Astrocyte of the hippocampus (primary cell): ENCODE measurements at regions not wholly inside any gene's neighbourhood (a gene's known extent, or its start where the extent isn't known, plus 50 kb on each side); places are given as distances from the start of the nearest gene placed in this dataset.
A peak's percentile ranks its signal among the peaks of the same experiment; 100 is the strongest.

Experiments
- DNase-seq: peaks from one replicate; pipeline ENCODE4 v3.0.0; 2011; ENCODE audit warnings: low read depth, low spot score

DNA sequence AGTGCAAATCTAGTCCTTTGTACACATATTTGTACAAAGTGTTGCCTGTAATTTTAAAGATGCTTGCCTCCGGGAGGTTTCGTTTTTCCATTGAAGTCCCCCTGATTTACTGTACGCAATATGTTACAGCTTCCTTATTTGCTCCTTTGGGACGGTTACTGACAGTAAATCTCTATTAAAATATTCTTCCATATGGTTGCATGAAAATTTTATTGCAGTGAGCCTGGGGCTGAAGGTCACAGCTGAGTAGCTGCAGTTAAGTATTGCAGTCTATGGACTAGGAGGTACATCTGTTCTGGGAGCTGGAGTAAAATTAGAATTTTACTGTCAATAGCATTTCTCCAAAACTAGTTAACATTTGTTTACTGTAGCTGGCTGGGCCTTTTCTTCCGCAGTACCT, 119.2 kb downstream of the ETAA1 start:
- DNase-seq, result no peak

DNA sequence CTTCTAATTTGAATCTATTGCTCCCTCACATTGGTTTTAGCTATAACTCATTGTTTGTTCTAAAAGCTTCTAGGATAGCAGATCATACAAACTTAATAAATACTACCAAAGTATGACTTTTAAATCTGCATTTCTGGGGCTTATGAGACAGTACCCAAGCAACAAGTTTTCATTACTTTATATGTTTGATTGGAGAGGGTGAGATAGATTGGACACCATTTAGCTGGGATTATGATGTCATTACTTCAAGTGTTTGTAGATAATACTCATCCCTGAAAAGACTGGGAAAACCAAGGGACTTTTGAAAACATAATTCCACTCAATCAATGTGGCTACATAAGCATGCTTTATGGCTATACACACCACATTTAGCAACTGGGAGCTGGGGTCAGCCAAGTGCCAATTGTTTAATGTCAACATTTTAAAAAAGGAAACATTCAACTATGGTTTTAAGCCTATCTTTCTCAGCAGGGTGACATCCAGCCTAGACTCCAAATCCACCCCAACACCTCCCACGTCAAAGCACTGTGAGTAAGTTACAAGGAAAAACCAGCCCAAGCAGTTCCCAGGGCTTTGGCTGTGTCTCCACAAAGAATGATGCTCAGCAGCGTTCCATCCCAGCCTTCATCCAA, 119.9 kb downstream of the ETAA1 start:
- peak; percentile 60 for DNase-seq

DNA sequence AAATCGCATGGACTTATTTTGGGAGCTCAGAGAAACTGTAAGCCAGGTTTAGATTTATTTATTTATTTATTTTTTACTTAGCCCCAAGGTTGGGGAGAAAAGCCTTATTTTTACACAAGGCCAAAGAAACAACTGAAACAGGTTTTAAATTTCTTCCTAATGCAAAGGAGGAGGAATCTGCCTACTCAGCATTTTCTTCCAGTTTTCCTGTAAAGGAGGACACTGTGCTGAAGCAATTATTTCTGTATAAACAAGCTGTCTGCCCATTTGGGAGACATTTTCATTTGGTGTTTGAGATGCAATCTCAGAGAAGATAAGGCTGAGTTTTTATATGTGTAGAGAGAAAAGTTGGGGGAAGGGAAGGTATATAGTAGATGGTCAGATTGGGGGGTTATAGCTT, 125.0 kb downstream of the ETAA1 start:
- DNase-seq, result no peak

DNA sequence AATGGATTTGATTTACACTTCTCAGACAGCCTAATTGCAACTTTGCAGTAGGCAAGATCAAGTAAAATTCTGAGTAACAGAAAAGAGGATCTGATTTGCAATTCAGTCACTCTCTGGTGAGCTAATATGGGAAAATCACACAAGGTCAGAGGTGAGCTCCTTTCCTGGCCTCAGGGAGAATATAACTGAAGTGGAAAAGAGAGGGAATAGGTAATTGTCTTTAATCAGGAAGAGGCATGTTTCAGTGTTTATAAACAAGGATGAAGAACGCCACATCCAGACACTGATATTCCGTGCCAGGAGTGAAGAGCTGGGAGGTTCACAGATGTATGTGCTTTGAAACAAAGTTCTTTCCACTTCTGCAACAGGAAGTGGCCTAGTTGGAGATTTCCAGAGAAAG, 127.1 kb downstream of the ETAA1 start:
- no peak for DNase-seq

DNA sequence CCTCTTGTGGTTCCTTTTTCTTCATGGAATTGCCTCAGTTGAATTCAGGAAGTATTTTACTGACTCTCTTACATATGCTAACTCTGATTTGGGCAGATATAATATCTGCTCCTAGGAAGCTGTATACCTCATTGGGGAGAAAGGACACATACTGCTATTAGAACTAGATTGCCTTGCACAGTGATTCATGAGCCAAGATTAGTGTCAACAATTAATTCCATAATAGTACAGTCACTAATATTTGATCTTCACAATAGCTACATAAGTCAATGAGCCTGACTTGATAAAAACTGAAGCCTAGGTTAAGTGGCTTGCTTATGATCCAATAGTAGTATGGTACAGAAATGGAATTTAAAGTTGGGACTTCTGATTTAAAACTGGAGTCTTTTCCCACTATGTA, 127.6 kb downstream of the ETAA1 start:
- DNase-seq, result no peak

DNA sequence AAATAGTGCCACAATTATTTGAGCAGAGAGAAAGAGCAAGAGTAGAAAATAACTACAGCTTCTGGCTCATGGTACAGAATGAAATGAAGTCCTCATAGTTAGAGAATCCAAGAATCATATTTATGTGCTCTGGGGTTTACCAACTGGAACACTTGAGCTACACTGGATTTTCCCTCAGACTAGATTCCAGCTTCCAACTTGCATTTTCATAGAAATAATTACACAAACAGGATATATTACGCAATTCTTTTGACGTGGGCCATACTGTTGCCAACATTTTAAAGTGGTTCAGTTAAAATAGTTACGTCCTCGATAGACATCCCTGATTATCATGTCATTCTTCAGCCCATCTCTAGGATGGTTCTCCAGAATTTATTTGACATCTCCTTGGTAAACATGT, 129.2 kb downstream of the ETAA1 start:
- no peak for DNase-seq

DNA sequence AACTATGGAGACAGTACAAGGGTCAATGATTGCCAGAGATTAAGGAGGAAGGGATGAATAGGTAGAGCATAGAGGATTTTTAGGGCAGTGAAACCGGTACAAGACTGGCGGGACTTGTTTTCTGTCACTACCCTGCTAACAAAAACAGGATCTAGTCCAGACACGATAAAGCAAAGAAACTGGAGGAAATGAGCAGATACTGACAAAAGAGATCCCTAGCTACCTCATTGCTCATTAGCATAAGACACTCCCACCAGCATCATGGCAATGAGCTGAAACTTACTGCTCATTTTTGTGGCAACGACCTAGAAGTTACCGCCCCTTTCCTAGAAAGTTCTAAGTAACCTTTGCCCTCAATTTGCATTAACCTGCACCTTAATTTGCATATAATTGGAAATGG, 131.2 kb downstream of the ETAA1 start:
- DNase-seq, result no peak

DNA sequence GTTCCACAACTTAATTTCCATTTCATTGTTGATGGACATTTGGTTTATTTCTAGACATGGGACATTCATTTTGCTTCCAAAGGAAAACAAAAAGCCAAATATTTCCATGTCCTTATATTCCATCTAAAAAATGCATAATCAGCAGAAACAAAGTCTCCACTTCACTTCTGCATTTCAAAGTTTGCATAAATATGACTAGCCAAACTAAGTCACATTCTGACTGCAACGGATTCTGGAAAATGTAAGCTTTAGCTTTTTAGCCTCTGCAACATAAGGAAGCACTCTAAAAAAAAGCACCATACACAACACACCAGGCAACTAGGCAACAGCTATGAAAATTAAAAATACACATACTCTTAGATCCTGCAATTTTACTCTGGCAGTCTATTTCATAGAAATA, 135.3 kb downstream of the ETAA1 start:
- no peak for DNase-seq

DNA sequence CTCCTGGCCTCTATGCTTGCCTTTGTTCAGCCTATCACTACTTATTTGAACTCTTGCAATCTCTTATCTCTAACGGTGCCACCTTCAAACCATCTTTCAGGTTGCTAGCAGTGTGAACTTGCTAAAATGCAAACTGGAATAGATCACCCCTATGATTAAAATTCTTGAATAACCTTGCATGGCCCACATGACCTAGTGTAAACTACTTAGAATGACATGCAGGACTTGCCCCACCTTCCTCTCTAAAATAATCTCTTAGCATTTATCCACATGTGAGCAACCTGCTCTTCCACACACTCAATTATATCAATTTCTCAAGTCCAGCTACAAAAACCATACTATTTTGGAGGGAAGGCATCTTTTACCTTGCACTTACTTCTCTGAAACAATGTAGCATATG, 137.6 kb downstream of the ETAA1 start:
- DNase-seq, result no peak

DNA sequence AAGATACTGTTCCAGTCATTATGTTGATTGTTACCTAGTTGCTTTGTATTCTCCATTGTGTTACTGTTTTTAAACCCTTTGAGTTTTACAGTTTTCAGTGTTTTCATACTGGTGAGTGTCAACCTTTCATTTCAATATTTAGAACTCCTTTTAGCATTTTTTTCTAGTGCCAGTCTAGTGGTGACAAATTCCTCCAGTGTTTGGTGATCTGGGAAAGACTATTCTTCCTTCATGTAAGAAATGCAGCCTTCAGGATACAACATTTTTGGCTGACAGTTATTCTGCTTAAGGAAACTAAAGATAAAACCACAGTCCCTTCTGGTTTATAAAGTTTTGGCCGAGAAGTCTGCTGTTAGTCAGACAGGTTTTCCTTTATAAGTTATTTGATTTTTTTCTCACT, 143.8 kb downstream of the ETAA1 start:
- DNase-seq, result no peak

DNA sequence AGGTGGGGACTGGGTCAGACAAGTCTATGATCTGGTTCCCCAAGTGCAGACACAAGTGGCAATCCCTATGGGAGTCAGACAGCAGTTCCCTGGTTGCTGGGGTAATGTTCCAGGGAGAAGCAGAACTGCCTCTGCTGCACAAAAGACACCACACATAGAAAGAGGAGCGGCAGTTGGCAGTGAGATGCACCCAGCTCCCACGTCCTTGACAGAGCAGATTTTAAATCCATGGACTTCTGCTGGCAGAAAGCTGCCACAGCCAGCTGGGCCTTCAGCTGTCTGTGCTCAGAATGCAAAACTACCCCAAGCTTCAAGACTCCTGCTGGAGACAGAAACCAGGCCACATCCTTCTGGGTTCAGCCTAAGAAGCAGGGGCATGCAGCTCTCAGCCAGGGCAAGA, 147.2 kb downstream of the ETAA1 start:
- no peak for DNase-seq

DNA sequence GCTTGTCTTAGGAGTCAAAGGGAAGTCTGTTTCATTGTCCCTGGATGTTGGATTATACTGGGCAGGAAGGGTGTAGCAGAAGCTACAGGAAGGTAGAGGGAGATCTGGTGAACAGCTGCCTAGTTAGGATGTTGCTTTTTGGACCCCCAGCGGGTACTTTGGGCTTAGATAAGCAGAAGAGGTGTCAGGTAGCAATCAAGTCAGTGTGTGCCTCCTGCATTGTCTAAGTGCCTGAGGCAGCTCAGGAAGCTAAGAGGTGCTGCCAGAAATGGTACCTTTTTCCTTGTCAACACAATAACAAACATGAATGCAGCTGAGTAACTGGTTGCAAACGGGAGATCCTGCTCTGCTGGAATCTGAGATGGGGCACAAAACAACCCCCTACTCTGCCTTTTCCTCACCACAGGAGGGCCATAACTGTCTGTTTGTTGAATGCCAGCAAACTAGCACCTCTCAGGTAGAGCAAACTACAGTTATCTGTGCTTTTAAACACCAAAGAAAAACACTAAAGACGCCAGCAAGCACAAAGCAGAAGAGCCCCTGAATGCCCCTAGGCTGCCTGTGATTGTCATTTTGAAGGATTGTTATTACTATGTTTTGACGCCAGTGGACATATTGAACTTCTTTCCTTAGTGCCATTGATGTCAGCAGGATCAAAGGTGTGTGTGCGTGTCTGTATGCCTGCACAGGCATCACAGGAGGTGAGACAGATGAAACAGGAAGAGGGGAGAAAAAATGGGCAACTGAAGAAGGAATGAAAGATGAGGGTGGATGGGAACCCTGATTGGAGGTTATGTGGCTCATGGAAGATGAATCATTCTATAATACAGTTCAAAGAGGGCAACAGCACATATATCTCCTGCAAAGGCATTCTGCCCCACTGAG, 151.4 kb downstream of the ETAA1 start:
- no peak for DNase-seq

DNA sequence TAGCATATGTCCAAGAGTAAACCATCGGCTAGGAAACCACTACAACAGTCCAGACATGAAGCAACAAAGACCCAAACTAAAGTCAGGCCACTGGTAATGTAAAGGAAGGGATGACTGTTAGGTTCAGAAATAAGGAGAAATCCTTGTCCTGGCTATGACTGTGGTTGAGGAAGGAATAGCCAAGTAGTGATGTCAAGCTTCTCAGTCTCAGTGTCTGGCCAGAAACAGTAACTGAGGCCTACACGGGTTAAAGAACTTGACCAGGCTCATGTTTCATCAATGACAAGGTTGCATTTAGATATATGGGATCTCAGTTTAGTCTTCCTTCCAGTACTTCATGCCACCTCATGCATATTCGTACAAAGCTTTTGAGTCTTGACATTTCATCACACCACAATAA, 162.0 kb downstream of the ETAA1 start:
- no peak for DNase-seq

DNA sequence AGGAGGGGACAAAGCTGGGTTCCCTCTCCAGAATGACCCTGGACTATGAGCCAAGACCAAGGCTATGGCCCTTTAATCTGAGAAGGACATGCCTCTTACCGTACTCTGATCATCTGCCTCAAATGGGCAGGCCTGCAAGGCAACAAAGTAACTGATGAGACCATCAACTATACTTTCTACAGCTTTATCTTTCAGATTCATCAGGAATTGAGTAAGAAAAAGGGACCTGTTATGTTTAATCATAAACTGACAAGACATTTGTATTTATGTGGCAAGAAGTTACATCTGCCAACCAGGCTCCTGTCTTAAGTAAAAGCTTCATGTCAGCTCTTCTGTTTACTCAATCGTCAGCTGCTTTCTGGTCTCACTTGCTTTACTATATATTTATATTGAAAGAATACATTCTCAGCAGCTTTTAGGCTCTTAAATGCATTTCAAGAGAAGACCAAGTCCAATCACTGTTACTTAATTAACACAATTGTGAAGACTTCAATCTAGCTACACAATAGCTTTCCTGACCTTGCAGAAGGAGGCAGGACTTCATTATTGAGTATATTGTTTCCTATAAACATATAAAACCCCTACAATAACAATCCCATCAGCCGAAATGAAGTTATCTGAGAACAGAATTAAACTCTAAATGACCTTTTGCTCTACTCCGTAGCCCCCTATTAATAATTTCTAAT, 163.8 kb downstream of the ETAA1 start:
- DNase-seq, result no peak

DNA sequence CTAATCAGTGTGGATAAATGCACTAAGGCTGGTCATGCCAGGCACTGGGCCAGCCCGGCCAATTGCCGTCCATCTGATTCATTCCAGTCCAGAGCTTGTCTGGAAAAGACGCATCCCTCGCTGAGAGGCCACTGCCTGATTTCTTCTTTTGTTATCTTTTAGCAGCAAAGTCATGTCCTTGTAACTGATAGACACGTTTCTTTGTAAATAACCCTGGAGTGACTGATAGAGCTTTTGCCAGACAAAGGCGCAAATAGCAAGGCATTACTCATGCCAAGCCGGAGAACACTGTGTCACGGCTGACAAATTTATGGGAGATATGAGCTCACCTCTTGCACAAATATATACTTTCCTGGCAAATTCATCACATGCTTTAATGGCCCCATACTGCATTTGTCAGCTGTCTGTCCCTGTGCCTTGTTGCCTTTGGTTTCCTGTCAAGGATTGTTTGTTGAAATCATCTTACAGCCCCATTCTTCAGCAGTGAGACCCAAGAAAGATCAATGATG, 164.4 kb downstream of the ETAA1 start:
- DNase-seq, result peak; percentile 72

DNA sequence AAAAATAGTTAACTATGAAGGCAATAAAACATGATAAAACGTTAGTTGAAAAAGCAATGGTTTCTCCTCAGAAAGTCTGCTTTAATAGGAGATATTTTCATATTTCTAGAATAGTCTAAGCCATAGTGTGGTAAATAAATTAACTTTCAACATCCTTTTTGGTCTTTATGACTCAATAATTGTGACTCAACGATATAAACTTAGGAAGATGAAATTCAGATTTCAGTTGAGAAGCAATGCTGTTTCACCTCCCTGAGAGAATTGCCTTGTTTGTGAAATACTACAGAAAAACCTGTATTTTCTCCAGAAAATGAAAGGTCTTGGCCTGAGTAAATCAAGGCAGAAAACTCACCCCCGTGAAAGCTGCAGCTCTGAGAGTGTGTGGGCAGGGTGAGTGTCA, 166.9 kb downstream of the ETAA1 start:
- no peak for DNase-seq

DNA sequence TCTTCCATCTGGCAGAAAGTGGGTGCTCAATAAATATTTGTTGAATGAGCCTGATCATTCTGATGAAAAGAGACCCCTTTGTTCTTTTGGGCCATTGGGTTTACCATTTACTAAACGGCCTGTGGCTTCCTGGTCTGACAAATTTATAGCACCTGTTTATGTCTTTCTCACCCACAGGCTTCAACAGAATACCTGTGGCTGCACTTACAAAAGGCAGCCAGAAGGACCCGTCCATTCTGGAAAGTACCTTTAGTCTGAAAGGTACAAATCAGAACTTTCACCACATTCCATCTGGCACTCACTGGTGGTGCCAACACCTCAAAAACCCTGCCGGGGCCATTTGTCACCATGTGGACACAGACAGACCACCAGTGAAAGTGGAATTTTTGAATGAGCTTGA, 167.5 kb downstream of the ETAA1 start:
- DNase-seq, result no peak

DNA sequence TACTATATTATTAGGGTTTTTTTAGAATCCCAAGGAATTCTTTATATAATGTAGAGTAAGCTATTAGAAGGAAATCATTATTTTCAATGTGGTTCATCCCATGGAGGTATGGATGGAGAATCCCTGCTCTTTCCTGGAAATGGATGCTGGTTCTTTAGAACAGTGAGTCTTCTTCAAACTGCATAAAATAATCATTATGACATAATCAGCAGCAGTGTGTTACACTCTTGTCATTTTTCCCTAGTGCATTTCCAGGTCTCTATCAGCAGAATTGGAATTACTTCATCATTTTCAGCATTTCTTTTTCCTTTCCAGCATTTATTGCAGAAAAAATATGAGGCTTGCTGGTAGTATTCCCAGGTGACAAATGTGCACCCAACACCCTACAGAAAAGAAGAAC, 168.1 kb downstream of the ETAA1 start:
- DNase-seq, result no peak

DNA sequence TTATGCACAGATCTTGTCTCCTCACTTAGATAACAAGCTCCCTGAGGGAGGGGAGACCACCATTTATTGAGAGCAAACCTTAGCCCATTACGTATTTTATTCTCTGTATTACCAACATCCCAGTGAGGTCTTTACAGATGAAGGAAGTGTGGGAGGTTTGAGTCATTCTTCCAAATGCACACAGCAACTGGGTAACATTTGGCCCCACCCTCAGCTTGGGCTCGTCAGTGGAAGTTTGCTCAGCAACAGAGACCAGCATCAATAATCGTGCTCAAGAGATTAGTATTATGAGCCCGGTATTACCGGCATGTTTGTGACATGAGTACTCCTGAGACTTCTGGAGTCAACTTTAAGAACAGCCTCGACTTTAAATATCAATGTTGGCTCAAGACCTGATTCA, 168.6 kb downstream of the ETAA1 start:
- DNase-seq, result peak; percentile 40

DNA sequence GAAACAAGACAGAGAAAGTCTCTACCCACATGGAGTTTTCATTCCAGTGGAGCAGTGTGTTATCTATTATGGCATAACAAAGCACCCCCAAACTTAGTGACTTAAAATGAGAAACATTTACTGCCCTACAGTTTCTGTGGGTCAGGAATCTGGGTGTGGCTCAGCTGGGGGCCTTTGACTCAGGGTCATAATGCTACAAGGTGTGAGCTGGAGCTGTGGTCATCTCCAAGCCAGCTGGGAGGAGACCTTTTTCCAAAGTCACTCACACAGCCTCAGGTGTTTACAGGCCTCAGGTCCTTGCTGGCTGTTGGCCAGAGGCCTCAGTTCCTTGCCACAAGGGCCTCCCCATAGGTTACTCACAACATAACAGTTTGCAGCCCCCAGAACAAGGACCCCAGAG, 169.2 kb downstream of the ETAA1 start:
- DNase-seq, result no peak

DNA sequence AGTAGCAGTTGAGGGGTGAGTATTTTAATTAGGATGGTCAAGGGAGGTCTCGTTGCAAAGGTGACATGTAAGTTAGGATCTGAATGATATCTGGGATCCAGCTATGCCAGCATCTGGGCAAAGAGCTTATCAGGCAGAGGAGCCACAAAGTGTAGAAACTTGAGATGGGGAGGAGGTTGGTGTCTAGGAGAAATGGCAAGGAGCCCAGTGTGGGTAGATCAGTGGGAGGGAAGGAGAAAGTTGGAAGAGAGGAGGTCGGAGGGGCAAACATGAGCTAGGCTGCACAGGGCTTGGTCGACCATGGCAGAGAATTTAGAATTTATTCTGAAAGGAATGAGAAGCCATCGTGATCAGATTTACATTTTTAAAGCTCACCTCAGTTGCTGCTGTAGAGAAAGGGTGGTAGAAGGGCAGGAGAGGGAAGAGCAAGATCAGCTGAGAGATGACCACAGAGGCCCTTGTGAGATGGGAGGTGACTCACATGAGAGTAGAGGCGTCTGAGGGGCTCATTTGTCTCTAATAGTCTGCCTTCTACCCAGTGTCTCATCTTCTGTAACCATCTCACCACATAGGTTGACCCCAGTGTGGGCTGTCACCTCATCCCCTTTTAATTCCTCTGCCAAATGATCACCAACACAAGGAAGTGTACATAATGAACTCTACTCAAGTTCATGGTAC, 170.0 kb downstream of the ETAA1 start:
- no peak for DNase-seq

DNA sequence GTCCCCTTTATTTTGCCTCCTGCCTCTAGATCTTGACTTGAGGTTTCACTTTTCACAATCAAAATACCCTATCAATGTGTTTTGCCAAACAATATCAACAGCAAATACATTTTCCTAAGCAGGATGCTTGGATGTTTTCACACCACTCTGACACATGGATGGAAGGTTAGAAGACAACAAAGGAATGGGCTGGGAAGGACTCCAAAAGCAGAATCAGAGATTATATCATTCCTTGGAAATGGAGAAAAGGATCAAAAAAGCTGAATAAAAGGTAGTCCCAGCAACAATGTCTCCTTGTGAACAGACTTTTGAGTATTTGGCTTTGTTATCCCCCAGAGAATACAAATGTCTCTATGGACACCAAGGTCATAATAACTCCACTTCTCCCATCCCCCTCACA, 170.8 kb downstream of the ETAA1 start:
- DNase-seq, result no peak
